Pancreas (tissue), 10 donors: ENCODE measurements at regions not wholly inside any gene's neighbourhood (a gene's known extent, or its start where the extent isn't known, plus 50 kb on each side); places are given as distances from the start of the nearest gene placed in this dataset.

Source experiments
- ATAC-seq, 4 donors: fragments of 200-7000 bp; cut with Tn5 transposase; one replicate each; pipeline versions ENCODE4 v1.8.0 to v1.9.1; 2020; ENCODE audit warnings: mild to moderate bottlenecking in 4 of 4, moderate library complexity in 4 of 4
- DNase-seq, 6 donors: peaks; one replicate each; pipeline ENCODE4 v3.0.0-alpha.2; 2020
- FAIRE-seq: peaks from 2 replicates; lab custom pipeline; 2012; peaks lifted over from hg19 to GRCh38; lab: Jason Lieb, UNC
- H3K27ac ChIP-seq, 4 donors: fragments of 200-600 bp; sonication (generic); 1 replicate in 3 of 4; 2 replicates in 1 of 4; pipeline versions ENCODE4 v1.5.0 to v1.8.0; 2020
- H3K27me3 ChIP-seq, 4 donors: fragments of 200-600 bp; one replicate each; pipeline ENCODE4 v1.8.0; 2021
- H3K36me3 ChIP-seq, 3 donors: fragments of 200-600 bp; sonication (generic) in 1 of 3; one replicate each; pipeline versions ENCODE4 v1.5.0 to v1.8.0; 2020 to 2021
- H3K4me1 ChIP-seq, 3 donors: fragments of 200-600 bp; one replicate each; pipeline ENCODE4 v1.8.0; 2021
- H3K4me3 ChIP-seq, 4 donors: fragments of 200-600 bp; sonication (generic) in 2 of 4; one replicate each; pipeline versions ENCODE4 v1.5.0 to v1.8.0; 2020 to 2021
- H3K9me3 ChIP-seq, 4 donors: fragments of 200-600 bp; one replicate each; pipeline ENCODE4 v1.8.0; 2021
- whole genome bisulfite sequencing, 2 donors: extraction: QIAGEN DNeasy Blood & Tissue Kit; methylation state at CpG; one replicate each; pipeline ENCODE4 v1.1.7; 2013; 5-methylcytosine and 5-hydroxymethylcytosine counted together
- intact Hi-C, 3 donors: fragments of 100-400 bp; cut with DNase I; formaldehyde crosslinking; loops; one replicate each; pipeline versions ENCODE4 v1.11.1 to v1.14.2; 2022
- TF ChIP-seq, protein P1 (sequence below), 4 donors: fragments of 200-600 bp; sonication (generic) in 3 of 4; IDR thresholded peaks; one replicate each; pipeline versions ENCODE4 v1.5.0 to v1.8.0; 2021; ENCODE audit warnings: antibody characterized with exemption in 4 of 4
- donor health status: healthy with polysubstance abuse.
- donor health status: DM: no; HTN: no; CAD: no; lungs with moderate emphysema.
- donor health status: DM: no; HTN: no; CAD: no.
- donor health status: control.
- donor health status: control.
- donor health status: Bipolar disorder and iron deficiency.
- donor health status: DM: yes; HTN: yes; CAD: no.
- donor health status: DM: no; HTN: no; CAD: no.
- donor health status: DM: no; HTN: no; CAD: no.
- donor health status: DM: yes; HTN: yes; CAD: no.

DNA sequence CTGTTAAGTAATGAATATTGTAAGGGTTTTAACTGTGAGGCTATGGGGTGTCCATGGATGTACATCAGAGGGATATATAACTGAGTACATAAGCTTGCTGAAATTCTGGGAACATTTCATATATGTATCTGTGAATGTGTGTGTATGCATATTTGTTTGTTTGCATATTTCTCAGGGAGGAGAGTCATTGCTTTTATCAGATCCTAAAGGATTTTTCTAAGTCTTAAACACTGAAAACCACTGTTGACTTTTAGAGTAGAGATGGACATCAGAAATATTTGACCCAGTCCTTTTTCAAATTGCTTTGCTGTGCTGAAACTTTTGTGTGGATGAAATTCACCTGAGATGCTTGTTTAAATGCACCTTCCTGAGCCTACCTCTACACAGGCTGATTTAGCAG, 410.6 kb downstream of the METTL15 start:
- H3K27ac ChIP-seq: no peak overlapping the region
- ATAC-seq (no peak), FAIRE-seq (no peak)

DNA sequence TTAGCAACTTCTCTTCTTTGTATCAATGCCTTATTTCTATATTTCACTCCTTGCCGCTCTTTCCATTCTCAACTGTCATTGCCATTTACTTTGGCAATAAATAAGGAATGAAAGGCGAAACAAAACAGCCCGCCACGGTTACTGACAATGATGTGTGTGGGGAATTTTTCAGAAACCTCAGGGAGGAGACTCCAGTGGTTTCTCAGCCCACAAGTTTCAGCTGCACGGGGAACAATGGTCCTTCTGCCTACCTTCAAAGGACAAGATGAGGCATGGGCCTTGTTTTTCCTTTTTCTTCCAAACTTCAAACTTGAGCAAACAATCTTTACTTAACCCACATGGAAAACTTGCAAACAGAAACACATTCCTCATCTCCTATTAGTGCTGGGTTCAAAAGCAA, 409.4 kb downstream of the METTL15 start:
- Histone ChIP-seq H3K36me3 (no peaks in the 10 kb centered on the region), H3K4me3 (no peak overlapping the region), H3K27me3 (no peaks in the 10 kb centered on the region), H3K27ac (no peak overlapping the region), H3K9me3 (no peaks in the 10 kb centered on the region), H3K4me1 (no peaks in the 10 kb centered on the region)
- DNase-seq: no peak
- 56 to 70% methylated on average over 5 of the region's 5 CpGs for WGBS, 2 donors
- TF ChIP-seq, protein P1, sequence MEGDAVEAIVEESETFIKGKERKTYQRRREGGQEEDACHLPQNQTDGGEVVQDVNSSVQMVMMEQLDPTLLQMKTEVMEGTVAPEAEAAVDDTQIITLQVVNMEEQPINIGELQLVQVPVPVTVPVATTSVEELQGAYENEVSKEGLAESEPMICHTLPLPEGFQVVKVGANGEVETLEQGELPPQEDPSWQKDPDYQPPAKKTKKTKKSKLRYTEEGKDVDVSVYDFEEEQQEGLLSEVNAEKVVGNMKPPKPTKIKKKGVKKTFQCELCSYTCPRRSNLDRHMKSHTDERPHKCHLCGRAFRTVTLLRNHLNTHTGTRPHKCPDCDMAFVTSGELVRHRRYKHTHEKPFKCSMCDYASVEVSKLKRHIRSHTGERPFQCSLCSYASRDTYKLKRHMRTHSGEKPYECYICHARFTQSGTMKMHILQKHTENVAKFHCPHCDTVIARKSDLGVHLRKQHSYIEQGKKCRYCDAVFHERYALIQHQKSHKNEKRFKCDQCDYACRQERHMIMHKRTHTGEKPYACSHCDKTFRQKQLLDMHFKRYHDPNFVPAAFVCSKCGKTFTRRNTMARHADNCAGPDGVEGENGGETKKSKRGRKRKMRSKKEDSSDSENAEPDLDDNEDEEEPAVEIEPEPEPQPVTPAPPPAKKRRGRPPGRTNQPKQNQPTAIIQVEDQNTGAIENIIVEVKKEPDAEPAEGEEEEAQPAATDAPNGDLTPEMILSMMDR (IDR thresholded peaks at IDR 0.05): no peak
- ATAC-seq: no peak
- FAIRE-seq: no peak
- intact Hi-C loops: no loop called here

More for the DNA sequence above, 410.6 kb downstream of the METTL15 start:
- intact Hi-C loops: no loop called here
- Histone ChIP-seq H3K27me3 (no peaks in the 10 kb centered on the region), H3K4me1 (no peaks in the 10 kb centered on the region), H3K9me3 (no peaks in the 10 kb centered on the region), H3K4me3 (no peak overlapping the region), H3K36me3 (no peaks in the 10 kb centered on the region)
- TF ChIP-seq, protein P1 (IDR thresholded peaks at IDR 0.05): no peak
- DNase-seq: no peak

DNA sequence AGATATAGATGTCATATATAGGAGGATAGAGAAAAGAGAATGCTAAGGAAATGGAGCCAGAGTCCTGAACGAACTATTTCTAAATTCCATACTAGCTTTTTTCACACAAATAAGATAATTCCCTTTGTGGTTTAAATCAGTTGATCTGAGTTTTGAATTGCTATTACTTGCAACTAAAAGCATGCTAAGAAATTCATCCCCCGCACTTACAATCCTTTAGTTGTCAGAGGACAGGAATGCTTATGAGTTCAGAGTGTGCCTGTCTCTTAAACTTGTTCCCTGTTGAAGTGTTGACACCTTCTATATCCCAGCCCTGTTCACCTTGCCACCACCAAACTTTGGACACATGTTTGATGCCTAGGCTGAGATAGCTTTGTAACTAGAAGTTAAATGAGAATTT, 406.2 kb downstream of the METTL15 start:
- no peak overlapping the region for H3K27ac ChIP-seq
- H3K4me3 ChIP-seq: no peak overlapping the region
- no peak for DNase-seq
- H3K27me3 ChIP-seq: no peaks in the 10 kb centered on the region
- intact Hi-C loops: no loop called here
- ATAC-seq: no peak
- H3K4me1 ChIP-seq: no peaks in the 10 kb centered on the region
- no peak for FAIRE-seq
- no peaks in the 10 kb centered on the region for H3K9me3 ChIP-seq
- WGBS, 2 donors: 88 to 96% methylated on average over 2 of the region's 2 CpGs
- TF ChIP-seq, protein P1 (IDR thresholded peaks at IDR 0.05): no peak
- H3K36me3 ChIP-seq: no peaks in the 10 kb centered on the region

DNA sequence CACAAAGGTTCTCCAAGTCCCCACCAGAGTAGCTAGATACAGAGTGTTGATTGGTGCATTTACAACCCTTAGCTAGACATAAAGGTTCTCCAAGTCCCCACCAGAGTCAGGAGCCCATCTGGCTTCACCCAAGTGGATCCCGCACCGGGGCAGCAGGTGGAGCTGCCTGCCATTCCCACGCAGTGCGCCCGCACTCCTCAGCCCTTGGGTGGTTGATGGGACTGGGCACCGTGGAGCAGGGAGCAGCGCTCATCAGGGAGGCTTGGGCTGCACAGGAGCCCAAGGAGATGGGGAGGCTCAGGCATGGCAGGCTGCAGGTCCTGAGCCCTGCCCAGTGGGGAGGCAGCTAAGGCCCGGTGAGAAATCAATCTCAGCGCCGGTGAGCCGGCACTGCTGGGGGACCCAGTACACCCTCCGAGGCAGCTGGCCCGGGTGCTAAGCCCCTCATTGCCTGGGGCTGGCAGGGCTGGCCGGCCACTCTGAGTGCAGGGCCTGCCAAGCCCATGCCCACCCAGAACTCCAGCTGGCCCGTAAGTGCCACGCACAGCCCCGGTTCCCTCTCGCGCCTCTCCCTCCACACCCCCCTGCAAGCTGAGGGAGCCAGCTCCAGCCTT, 404.1 kb downstream of the METTL15 start:
- Histone ChIP-seq H3K9me3 (no peaks in the 10 kb centered on the region), H3K27ac (no peak overlapping the region), H3K36me3 (no peaks in the 10 kb centered on the region), H3K4me3 (no peak overlapping the region), H3K27me3 (no peaks in the 10 kb centered on the region), H3K4me1 (no peaks in the 10 kb centered on the region)
- no peak for FAIRE-seq
- WGBS, 2 donors: 92% methylated on average over 19 of the region's 19 CpGs
- peak in 2 of 6 donors; percentile 48 to 63 for DNase-seq
- ATAC-seq: no peak
- intact Hi-C loops: no loop called here
- TF ChIP-seq, protein P1 (IDR thresholded peaks at IDR 0.05): no peak

DNA sequence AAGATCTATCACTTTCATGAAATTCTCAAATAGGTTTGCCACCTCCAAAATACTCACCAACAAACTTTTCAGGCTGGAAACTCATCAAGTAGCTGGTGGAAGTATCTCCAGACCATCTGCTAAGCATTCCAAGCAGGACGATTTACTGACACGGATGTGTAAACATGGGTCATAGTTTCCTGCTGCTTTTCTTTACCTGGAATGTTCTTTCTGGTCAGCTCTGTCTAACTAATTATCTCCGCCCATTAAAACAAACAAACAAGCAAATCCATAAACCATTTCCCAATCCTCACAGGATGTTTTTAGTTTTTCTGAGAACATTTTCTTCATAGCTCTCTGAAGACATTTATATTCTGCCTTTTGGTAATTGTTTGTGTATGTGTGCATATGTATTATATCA, 397.0 kb downstream of the METTL15 start:
- Histone ChIP-seq H3K4me1 (no peaks in the 10 kb centered on the region), H3K36me3 (no peaks in the 10 kb centered on the region), H3K27me3 (no peaks in the 10 kb centered on the region), H3K9me3 (no peaks in the 10 kb centered on the region), H3K27ac (no peak overlapping the region), H3K4me3 (no peak overlapping the region)
- no peak for ATAC-seq
- DNase-seq: no peak
- 46 to 51% methylated on average over 3 of the region's 3 CpGs for WGBS, 2 donors
- intact Hi-C loops: no loop called here
- FAIRE-seq: no peak
- TF ChIP-seq, protein P1 (IDR thresholded peaks at IDR 0.05): no peak
